IPS-18c (cell line): ENCODE measurements at regions not wholly inside any gene's neighbourhood (a gene's known extent, or its start where the extent isn't known, plus 50 kb on each side); places are given as distances from the start of the nearest gene placed in this dataset.

ENCODE experiments used
- H3K4me3 ChIP-seq: 2 replicates; pipeline ENCODE4 v1.7.0; 2013; ENCODE audit warnings: low read depth, mild to moderate bottlenecking, low read length, moderate library complexity; ENCODE audit not compliant: insufficient read depth
- H3K9me3 ChIP-seq: one replicate; pipeline ENCODE4 v1.6.1; 2013; ENCODE audit warnings: mild to moderate bottlenecking, low read length, moderate library complexity; ENCODE audit not compliant: control insufficient read depth, insufficient read depth

- Histone ChIP-seq H3K9me3 (no peaks in the 10 kb centered on the region), H3K4me3 (no peak overlapping the region)
Observed at GRCh38 chr2:150572194-150572766, 84.8 kb upstream of the RND3 start.

GRCh38 chr2:150571121-150571520 lies 83.7 kb upstream of the RND3 start:
- Histone ChIP-seq H3K9me3 (no peaks in the 10 kb centered on the region), H3K4me3 (no peak overlapping the region)

- no peaks in the 10 kb centered on the region for H3K9me3 ChIP-seq
- H3K4me3 ChIP-seq = no peak overlapping the region
Observed at GRCh38 chr2:150570712-150571111, 83.2 kb upstream of the RND3 start.

- no peak overlapping the region for H3K4me3 ChIP-seq
Observed at GRCh38 chr2:150569761-150570160, 82.3 kb upstream of the RND3 start.

GRCh38 chr2:150567771-150568301 lies 80.4 kb upstream of the RND3 start:
- H3K4me3 ChIP-seq = no peak overlapping the region
- H3K9me3 ChIP-seq = no peaks in the 10 kb centered on the region

More at GRCh38 chr2:150569761-150570160, 82.3 kb upstream of the RND3 start:
- no peaks in the 10 kb centered on the region for H3K9me3 ChIP-seq

- no peak overlapping the region for H3K4me3 ChIP-seq
- H3K9me3 ChIP-seq = no peaks in the 10 kb centered on the region
Observed at GRCh38 chr2:150566289-150566688, 78.8 kb upstream of the RND3 start.

- Histone ChIP-seq H3K9me3 (peaks cover 2% of the 10 kb centered on the region), H3K4me3 (no peak overlapping the region)
Observed at GRCh38 chr2:150561076-150561475, 73.6 kb upstream of the RND3 start.

GRCh38 chr2:150557020-150557600 lies 69.6 kb upstream of the RND3 start:
- Histone ChIP-seq H3K9me3 (peaks cover 2% of the 10 kb centered on the region), H3K4me3 (no peak overlapping the region)

- H3K4me3 ChIP-seq = no peak overlapping the region
- no peaks in the 10 kb centered on the region for H3K9me3 ChIP-seq
Observed at GRCh38 chr2:150555611-150556356, 68.3 kb upstream of the RND3 start.

- Histone ChIP-seq H3K4me3 (no peak overlapping the region), H3K9me3 (no peaks in the 10 kb centered on the region)
Observed at GRCh38 chr2:150554046-150554445, 66.6 kb upstream of the RND3 start.

- H3K9me3 ChIP-seq = no peaks in the 10 kb centered on the region
- H3K4me3 ChIP-seq = no peak overlapping the region
Observed at GRCh38 chr2:150552041-150552820, 64.8 kb upstream of the RND3 start.

GRCh38 chr2:150549381-150549780 lies 61.9 kb upstream of the RND3 start:
- Histone ChIP-seq H3K4me3 (no peak overlapping the region), H3K9me3 (no peaks in the 10 kb centered on the region)

GRCh38 chr2:150548527-150548926 lies 61.1 kb upstream of the RND3 start:
- H3K9me3 ChIP-seq = no peaks in the 10 kb centered on the region

GRCh38 chr2:150545916-150546315 lies 58.4 kb upstream of the RND3 start:
- Histone ChIP-seq H3K4me3 (no peak overlapping the region), H3K9me3 (no peaks in the 10 kb centered on the region)

More at GRCh38 chr2:150548527-150548926, 61.1 kb upstream of the RND3 start:
- H3K4me3 ChIP-seq = no peak overlapping the region

- H3K9me3 ChIP-seq = no peaks in the 10 kb centered on the region
Observed at GRCh38 chr2:150544731-150545130, 57.3 kb upstream of the RND3 start.

GRCh38 chr2:150542692-150543091 lies 55.2 kb upstream of the RND3 start:
- Histone ChIP-seq H3K4me3 (no peak overlapping the region), H3K9me3 (no peaks in the 10 kb centered on the region)

More at GRCh38 chr2:150544731-150545130, 57.3 kb upstream of the RND3 start:
- H3K4me3 ChIP-seq = no peak overlapping the region

- Histone ChIP-seq H3K4me3 (no peak overlapping the region), H3K9me3 (no peaks in the 10 kb centered on the region)
Observed at GRCh38 chr2:150542172-150542571, 54.7 kb upstream of the RND3 start.
